PC-3 (cell line): ENCODE measurements at regions not wholly inside any gene's neighbourhood (a gene's known extent, or its start where the extent isn't known, plus 50 kb on each side); places are given as distances from the start of the nearest gene placed in this dataset.

Source experiments
- EZH2 ChIP-seq: fragments of 300-600 bp; sonication (generic); IDR thresholded peaks from one replicate; pipeline ENCODE4 v1.6.1; 2017; ENCODE audit warnings: antibody characterized with exemption, mild to moderate bottlenecking, low read length; ENCODE audit not compliant: unreplicated experiment
- TF ChIP-seq, protein P1 (sequence below): fragments of 300-600 bp; sonication (generic); conservative IDR thresholded peaks from 2 replicates; pipeline ENCODE4 v1.5.1; 2017; ENCODE audit warnings: antibody characterized with exemption, low read depth, mild to moderate bottlenecking, low read length

DNA sequence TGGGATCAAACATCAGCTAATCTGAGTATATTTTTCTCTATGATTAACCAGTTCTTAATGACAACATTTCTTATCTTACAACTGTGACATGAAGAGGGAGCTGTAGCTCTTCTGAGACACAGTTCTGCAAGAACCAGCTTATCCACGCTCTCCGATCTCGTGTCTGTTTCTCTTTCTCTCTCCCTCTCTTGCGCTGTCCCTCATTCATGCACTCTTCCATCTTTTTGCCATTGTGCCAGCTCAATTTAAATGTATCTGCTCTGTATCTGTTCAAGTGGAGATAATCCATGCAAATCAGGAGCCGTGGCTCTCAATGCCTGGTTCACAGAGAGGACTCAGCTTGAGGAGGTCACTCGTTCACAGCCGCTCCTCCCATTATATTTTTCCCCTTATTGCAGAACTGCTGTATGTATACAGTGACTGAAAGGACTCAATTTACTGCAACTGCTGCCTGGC, 494.7 kb upstream of the ADGRL2 start:
- TF ChIP-seq EZH2, result no peak
- TF ChIP-seq, protein P1, sequence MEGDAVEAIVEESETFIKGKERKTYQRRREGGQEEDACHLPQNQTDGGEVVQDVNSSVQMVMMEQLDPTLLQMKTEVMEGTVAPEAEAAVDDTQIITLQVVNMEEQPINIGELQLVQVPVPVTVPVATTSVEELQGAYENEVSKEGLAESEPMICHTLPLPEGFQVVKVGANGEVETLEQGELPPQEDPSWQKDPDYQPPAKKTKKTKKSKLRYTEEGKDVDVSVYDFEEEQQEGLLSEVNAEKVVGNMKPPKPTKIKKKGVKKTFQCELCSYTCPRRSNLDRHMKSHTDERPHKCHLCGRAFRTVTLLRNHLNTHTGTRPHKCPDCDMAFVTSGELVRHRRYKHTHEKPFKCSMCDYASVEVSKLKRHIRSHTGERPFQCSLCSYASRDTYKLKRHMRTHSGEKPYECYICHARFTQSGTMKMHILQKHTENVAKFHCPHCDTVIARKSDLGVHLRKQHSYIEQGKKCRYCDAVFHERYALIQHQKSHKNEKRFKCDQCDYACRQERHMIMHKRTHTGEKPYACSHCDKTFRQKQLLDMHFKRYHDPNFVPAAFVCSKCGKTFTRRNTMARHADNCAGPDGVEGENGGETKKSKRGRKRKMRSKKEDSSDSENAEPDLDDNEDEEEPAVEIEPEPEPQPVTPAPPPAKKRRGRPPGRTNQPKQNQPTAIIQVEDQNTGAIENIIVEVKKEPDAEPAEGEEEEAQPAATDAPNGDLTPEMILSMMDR, result peak; percentile 48; the same call in 1 of the 2 replicates
